HEK293 (cell line): ENCODE measurements at regions not wholly inside any gene's neighbourhood (a gene's known extent, or its start where the extent isn't known, plus 50 kb on each side); places are given as distances from the start of the nearest gene placed in this dataset.

Experiments
- CTCF ChIA-PET: fragments of 350-600 bp; formaldehyde crosslinking; extraction: SDS; loops from one replicate; lab custom pipeline; 2021; ENCODE audit warnings: antibody characterized with exemption; lab: Yijun Ruan, JAX
- POLR2A ChIA-PET: fragments of 300-600 bp; formaldehyde crosslinking; extraction: SDS; loops from one replicate; lab custom pipeline; 2020; ENCODE audit warnings: antibody characterized with exemption, inconsistent platforms; lab: Yijun Ruan, JAX
- H3K27ac ChIP-seq: fragments of 200-500 bp; sonication (Bioruptor generic); 2 replicates; pipeline ENCODE4 v1.5.1; 2014; ENCODE audit warnings: low read depth, low read length, control low read depth, inconsistent platforms; ENCODE audit errors: extremely low read depth
- H3K36me3 ChIP-seq, 2 experiments: fragments of 200-500 bp in 1 of 2; sonication (Bioruptor generic) in 1 of 2; 1 replicate in 1 of 2; 2 replicates in 1 of 2; pipeline ENCODE4 v1.5.1; 2014 to 2017; ENCODE audit warnings: inconsistent platforms in 2 of 2, low read length in 2 of 2; ENCODE audit not compliant: control insufficient read depth in 2 of 2, insufficient read depth in 1 of 2
- H3K4me1 ChIP-seq: fragments of 200-500 bp; sonication (Bioruptor generic); 2 replicates; pipeline ENCODE4 v1.5.1; 2014; ENCODE audit warnings: mild to moderate bottlenecking, low read length, inconsistent platforms; ENCODE audit not compliant: control insufficient read depth, insufficient read depth
- H3K4me3 ChIP-seq: 2 replicates; pipeline ENCODE4 v1.5.1; 2011; ENCODE audit warnings: low read depth, mild to moderate bottlenecking, control low read depth, low read length, moderate library complexity
- H3K9me3 ChIP-seq: fragments of 200-500 bp; sonication (Bioruptor generic); 2 replicates; pipeline ENCODE4 v1.5.1; 2014; ENCODE audit warnings: low read depth, low read length, inconsistent platforms; ENCODE audit not compliant: control insufficient read depth, insufficient read depth
- EGR2 ChIP-seq: fragments of 450-650 bp; formaldehyde crosslinking; IDR thresholded peaks from 2 replicates; pipeline ENCODE4 v1.5.1; 2016; ENCODE audit warnings: low read depth, missing biosample characterization, missing genetic modification characterization
- HOXD13 ChIP-seq: sonication (generic); formaldehyde crosslinking; IDR thresholded peaks from 2 replicates; pipeline ENCODE4 v1.8.0; 2022; ENCODE audit warnings: missing genetic modification reagents, borderline replicate concordance
- RBAK ChIP-seq: fragments of 450-650 bp; formaldehyde crosslinking; IDR thresholded peaks from 2 replicates; pipeline ENCODE4 v1.5.1; 2016; ENCODE audit warnings: missing biosample characterization, missing genetic modification characterization
- TCF7L2 ChIP-seq: IDR thresholded peaks from 2 replicates; pipeline ENCODE4 v1.6.1; 2011; ENCODE audit warnings: low read depth, mild to moderate bottlenecking, inconsistent platforms, low read length, moderate library complexity, borderline replicate concordance
- YY1 ChIP-seq: fragments of 450-650 bp; formaldehyde crosslinking; IDR thresholded peaks from 2 replicates; pipeline ENCODE4 v1.5.1; 2018; ENCODE audit warnings: missing biosample characterization, missing genetic modification characterization
- ZNF148 ChIP-seq: fragments of 450-650 bp; formaldehyde crosslinking; IDR thresholded peaks from 2 replicates; pipeline ENCODE4 v1.5.0; 2017; ENCODE audit warnings: missing biosample characterization, missing genetic modification characterization, borderline replicate concordance
- ZNF16 ChIP-seq: fragments of 450-650 bp; formaldehyde crosslinking; IDR thresholded peaks from 2 replicates; pipeline ENCODE4 v1.5.1; 2016; ENCODE audit warnings: low read depth, missing biosample characterization, missing genetic modification characterization
- ZNF335 ChIP-seq: fragments of 450-650 bp; formaldehyde crosslinking; conservative IDR thresholded peaks from 2 replicates; pipeline ENCODE4 v1.5.1; 2016; ENCODE audit warnings: missing biosample characterization, missing genetic modification characterization
- ZNF423 ChIP-seq: fragments of 450-650 bp; formaldehyde crosslinking; IDR thresholded peaks from 2 replicates; pipeline ENCODE4 v1.5.1; 2016; ENCODE audit warnings: missing biosample characterization, missing genetic modification characterization
- ZNF555 ChIP-seq: fragments of 450-650 bp; formaldehyde crosslinking; conservative IDR thresholded peaks from 2 replicates; pipeline ENCODE4 v1.5.1; 2017; ENCODE audit warnings: missing biosample characterization, mild to moderate bottlenecking, missing genetic modification characterization, inconsistent platforms
- ZNF571 ChIP-seq: fragments of 450-650 bp; formaldehyde crosslinking; IDR thresholded peaks from 2 replicates; pipeline ENCODE4 v1.5.0; 2017; ENCODE audit warnings: missing biosample characterization, missing genetic modification characterization
- ZNF658 ChIP-seq: fragments of 450-650 bp; formaldehyde crosslinking; IDR thresholded peaks from 2 replicates; pipeline ENCODE4; 2016; ENCODE audit warnings: missing biosample characterization, missing genetic modification characterization
- ZNF701 ChIP-seq: fragments of 450-650 bp; formaldehyde crosslinking; IDR thresholded peaks from 2 replicates; pipeline ENCODE4 v1.5.1; 2016; ENCODE audit warnings: missing biosample characterization, missing genetic modification characterization
- ZNF843 ChIP-seq: fragments of 450-650 bp; formaldehyde crosslinking; IDR thresholded peaks from 2 replicates; pipeline ENCODE4 v1.5.1; 2016; ENCODE audit warnings: missing biosample characterization, missing genetic modification characterization
- TF ChIP-seq, protein P1 (sequence below): fragments of 450-650 bp; formaldehyde crosslinking; IDR thresholded peaks from 2 replicates; pipeline ENCODE4 v1.5.1; 2016; ENCODE audit warnings: missing biosample characterization, missing genetic modification characterization, borderline replicate concordance
- TF ChIP-seq, protein P2 (sequence below): fragments of 450-650 bp; formaldehyde crosslinking; IDR thresholded peaks from 2 replicates; pipeline ENCODE4 v1.5.1; 2017; ENCODE audit warnings: missing biosample characterization, missing genetic modification characterization

GRCh38 chr11:101182467-101182866, 52.9 kb upstream of the PGR start:
- no peaks in the 10 kb centered on the region for H3K4me1 ChIP-seq
- ChIA-PET POLR2A (no interaction called here), CTCF (no interaction called here)
- no peaks in the 10 kb centered on the region for H3K36me3 ChIP-seq
- H3K4me3 ChIP-seq = no peak overlapping the region
- no peak overlapping the region for H3K27ac ChIP-seq
- H3K9me3 ChIP-seq = no peaks in the 10 kb centered on the region
- no peak for TF ChIP-seq EGR2 (tag by site-specific recombination)
- no peak for TF ChIP-seq ZNF571 (tag by site-specific recombination)
- TF ChIP-seq HOXD13 (CRISPR knock-in tag) = no peak
- no peak for TF ChIP-seq ZNF16 (tag by site-specific recombination)
- TF ChIP-seq ZNF843 (tag by site-specific recombination) = no peak
- no peak for TF ChIP-seq ZNF658
- no peak for TF ChIP-seq ZNF423
- TF ChIP-seq, protein P1, sequence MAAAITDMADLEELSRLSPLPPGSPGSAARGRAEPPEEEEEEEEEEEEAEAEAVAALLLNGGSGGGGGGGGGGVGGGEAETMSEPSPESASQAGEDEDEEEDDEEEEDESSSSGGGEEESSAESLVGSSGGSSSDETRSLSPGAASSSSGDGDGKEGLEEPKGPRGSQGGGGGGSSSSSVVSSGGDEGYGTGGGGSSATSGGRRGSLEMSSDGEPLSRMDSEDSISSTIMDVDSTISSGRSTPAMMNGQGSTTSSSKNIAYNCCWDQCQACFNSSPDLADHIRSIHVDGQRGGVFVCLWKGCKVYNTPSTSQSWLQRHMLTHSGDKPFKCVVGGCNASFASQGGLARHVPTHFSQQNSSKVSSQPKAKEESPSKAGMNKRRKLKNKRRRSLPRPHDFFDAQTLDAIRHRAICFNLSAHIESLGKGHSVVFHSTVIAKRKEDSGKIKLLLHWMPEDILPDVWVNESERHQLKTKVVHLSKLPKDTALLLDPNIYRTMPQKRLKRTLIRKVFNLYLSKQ (tag by site-specific recombination) = no peak
- no peak for TF ChIP-seq ZNF555
- TF ChIP-seq ZNF335 (tag by site-specific recombination) = no peak
- TF ChIP-seq ZNF148 = no peak
- no peak for TF ChIP-seq TCF7L2
- TF ChIP-seq ZNF701 (tag by site-specific recombination) = no peak
- TF ChIP-seq, protein P2, sequence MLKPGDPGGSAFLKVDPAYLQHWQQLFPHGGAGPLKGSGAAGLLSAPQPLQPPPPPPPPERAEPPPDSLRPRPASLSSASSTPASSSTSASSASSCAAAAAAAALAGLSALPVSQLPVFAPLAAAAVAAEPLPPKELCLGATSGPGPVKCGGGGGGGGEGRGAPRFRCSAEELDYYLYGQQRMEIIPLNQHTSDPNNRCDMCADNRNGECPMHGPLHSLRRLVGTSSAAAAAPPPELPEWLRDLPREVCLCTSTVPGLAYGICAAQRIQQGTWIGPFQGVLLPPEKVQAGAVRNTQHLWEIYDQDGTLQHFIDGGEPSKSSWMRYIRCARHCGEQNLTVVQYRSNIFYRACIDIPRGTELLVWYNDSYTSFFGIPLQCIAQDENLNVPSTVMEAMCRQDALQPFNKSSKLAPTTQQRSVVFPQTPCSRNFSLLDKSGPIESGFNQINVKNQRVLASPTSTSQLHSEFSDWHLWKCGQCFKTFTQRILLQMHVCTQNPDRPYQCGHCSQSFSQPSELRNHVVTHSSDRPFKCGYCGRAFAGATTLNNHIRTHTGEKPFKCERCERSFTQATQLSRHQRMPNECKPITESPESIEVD = no peak
- TF ChIP-seq, all 188 proteins: peak for 0

DNA sequence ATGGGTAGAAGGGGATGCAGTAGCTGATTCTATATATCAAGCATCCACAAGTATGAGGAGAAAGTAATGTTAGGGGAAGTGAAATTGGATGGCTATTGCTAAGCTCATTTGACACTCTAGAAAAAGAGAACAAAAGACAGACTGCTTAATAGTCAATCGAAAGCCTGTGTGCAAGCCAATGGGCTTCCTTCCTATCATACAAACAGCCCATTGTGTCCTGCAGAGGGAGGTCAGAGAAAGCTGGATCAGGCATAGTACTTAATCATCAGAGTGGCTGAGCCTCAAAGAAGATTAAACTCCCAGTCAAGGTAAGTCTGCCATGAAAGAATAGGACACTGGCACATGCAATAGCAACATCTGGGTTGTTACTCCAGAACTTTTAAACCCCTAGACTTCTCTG, 50.9 kb upstream of the PGR start:
- POLR2A ChIA-PET = no interaction called here
- Histone ChIP-seq H3K9me3 (no peaks in the 10 kb centered on the region), H3K4me1 (no peaks in the 10 kb centered on the region), H3K27ac (no peak overlapping the region), H3K36me3 (no peaks in the 10 kb centered on the region), H3K4me3 (no peak overlapping the region)
- no peak for TF ChIP-seq RBAK (tag by site-specific recombination)
- no peak for TF ChIP-seq YY1
- TF ChIP-seq ZNF148 = no peak
- CTCF ChIA-PET = no interaction called here
